ENCODE measurements at regions not wholly inside any gene's neighbourhood (a gene's known extent, or its start where the extent isn't known, plus 50 kb on each side); places are given as distances from the start of the nearest gene placed in this dataset.

DNA sequence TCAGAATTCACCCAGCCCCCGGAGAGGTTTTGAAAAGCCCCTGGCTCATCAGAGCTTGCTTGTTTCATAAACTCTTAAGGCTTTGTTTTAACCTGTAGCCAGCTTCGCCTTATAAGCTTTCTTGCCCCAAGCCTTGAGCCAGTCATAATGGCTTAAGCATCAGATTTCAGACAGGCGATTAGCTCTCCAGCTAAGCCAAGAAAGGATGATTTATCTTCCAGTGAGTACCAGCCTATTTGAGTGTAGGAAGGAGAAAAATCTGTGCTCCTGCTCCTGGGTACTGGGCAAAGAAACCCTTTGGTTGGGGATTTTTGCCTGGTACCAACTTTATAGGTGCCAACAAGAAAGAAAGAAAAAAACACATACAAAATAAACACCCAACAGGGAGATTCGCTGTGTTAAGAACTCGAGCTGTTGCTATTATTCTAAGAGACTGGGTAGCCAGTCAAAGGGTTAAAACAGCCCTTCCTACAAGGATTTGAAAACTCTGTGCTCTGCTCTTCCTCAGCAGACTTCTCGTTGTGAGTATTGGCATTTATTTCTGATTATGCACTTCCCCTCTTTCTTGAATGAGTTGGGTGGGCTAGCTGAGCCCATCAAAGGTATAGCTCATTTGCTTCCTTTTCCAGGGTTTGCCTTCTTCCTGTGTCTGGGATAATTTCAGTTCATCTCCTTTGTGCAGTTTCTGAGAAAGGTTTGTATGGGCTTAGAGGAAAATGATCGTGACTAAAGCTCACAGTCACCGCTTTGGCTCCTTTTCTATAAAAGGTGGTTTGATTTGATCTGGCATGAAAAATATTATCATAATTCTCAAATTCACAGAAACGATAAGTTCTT lies 157.2 kb upstream of the DMRT1 start:
- no peak for TF ChIP-seq ZFP37 (CRISPR knock-in tag; IDR thresholded peaks at IDR 0.05; ENCODE audit: borderline replicate concordance)
- TF ChIP-seq, protein P1, sequence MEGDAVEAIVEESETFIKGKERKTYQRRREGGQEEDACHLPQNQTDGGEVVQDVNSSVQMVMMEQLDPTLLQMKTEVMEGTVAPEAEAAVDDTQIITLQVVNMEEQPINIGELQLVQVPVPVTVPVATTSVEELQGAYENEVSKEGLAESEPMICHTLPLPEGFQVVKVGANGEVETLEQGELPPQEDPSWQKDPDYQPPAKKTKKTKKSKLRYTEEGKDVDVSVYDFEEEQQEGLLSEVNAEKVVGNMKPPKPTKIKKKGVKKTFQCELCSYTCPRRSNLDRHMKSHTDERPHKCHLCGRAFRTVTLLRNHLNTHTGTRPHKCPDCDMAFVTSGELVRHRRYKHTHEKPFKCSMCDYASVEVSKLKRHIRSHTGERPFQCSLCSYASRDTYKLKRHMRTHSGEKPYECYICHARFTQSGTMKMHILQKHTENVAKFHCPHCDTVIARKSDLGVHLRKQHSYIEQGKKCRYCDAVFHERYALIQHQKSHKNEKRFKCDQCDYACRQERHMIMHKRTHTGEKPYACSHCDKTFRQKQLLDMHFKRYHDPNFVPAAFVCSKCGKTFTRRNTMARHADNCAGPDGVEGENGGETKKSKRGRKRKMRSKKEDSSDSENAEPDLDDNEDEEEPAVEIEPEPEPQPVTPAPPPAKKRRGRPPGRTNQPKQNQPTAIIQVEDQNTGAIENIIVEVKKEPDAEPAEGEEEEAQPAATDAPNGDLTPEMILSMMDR (CRISPR knock-in tag; IDR thresholded peaks at IDR 0.05): no peak
- TF ChIP-seq, protein P2, sequence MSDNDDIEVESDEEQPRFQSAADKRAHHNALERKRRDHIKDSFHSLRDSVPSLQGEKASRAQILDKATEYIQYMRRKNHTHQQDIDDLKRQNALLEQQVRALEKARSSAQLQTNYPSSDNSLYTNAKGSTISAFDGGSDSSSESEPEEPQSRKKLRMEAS (IDR thresholded peaks at IDR 0.05): no peak
- no peak for TF ChIP-seq MEF2D (CRISPR knock-in tag; IDR thresholded peaks at IDR 0.05)
- TF ChIP-seq JUND (CRISPR knock-in tag; IDR thresholded peaks at IDR 0.05): no peak
- TF ChIP-seq, protein P3, sequence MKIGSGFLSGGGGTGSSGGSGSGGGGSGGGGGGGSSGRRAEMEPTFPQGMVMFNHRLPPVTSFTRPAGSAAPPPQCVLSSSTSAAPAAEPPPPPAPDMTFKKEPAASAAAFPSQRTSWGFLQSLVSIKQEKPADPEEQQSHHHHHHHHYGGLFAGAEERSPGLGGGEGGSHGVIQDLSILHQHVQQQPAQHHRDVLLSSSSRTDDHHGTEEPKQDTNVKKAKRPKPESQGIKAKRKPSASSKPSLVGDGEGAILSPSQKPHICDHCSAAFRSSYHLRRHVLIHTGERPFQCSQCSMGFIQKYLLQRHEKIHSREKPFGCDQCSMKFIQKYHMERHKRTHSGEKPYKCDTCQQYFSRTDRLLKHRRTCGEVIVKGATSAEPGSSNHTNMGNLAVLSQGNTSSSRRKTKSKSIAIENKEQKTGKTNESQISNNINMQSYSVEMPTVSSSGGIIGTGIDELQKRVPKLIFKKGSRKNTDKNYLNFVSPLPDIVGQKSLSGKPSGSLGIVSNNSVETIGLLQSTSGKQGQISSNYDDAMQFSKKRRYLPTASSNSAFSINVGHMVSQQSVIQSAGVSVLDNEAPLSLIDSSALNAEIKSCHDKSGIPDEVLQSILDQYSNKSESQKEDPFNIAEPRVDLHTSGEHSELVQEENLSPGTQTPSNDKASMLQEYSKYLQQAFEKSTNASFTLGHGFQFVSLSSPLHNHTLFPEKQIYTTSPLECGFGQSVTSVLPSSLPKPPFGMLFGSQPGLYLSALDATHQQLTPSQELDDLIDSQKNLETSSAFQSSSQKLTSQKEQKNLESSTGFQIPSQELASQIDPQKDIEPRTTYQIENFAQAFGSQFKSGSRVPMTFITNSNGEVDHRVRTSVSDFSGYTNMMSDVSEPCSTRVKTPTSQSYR (CRISPR knock-in tag; IDR thresholded peaks at IDR 0.05; ENCODE audit: borderline replicate concordance): no peak
- TF ChIP-seq ZNF780A (CRISPR knock-in tag; IDR thresholded peaks at IDR 0.05): no peak
- no peak for TF ChIP-seq RBM39 (IDR thresholded peaks at IDR 0.05; ENCODE audit: low read depth, low read length, poor library complexity, severe bottlenecking)
- TF ChIP-seq POLR2AphosphoS5 (IDR thresholded peaks at IDR 0.05; ENCODE audit: low read depth, low read length): peak; percentile 54
- no peak for TF ChIP-seq ZNF747 (CRISPR knock-in tag; IDR thresholded peaks at IDR 0.05; ENCODE audit: borderline replicate concordance)

Data from HepG2 (cell line).